22Rv1 (cell line): ENCODE measurements at regions not wholly inside any gene's neighbourhood (a gene's known extent, or its start where the extent isn't known, plus 50 kb on each side); places are given as distances from the start of the nearest gene placed in this dataset.

Experiments used
- ZFX ChIP-seq: fragments of 450-650 bp; IDR thresholded peaks from 2 replicates; pipeline ENCODE4 v1.6.1; 2017; ENCODE audit warnings: antibody characterized with exemption, borderline replicate concordance
- TF ChIP-seq, protein P1 (sequence below): fragments of 450-650 bp; IDR thresholded peaks from 2 replicates; pipeline ENCODE4 v1.5.1; 2017; ENCODE audit warnings: mild to moderate bottlenecking

GRCh38 chr6:76770281-76770680, 693.0 kb downstream of the HTR1B start:
- TF ChIP-seq, protein P1, sequence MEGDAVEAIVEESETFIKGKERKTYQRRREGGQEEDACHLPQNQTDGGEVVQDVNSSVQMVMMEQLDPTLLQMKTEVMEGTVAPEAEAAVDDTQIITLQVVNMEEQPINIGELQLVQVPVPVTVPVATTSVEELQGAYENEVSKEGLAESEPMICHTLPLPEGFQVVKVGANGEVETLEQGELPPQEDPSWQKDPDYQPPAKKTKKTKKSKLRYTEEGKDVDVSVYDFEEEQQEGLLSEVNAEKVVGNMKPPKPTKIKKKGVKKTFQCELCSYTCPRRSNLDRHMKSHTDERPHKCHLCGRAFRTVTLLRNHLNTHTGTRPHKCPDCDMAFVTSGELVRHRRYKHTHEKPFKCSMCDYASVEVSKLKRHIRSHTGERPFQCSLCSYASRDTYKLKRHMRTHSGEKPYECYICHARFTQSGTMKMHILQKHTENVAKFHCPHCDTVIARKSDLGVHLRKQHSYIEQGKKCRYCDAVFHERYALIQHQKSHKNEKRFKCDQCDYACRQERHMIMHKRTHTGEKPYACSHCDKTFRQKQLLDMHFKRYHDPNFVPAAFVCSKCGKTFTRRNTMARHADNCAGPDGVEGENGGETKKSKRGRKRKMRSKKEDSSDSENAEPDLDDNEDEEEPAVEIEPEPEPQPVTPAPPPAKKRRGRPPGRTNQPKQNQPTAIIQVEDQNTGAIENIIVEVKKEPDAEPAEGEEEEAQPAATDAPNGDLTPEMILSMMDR, result no peak
- no peak for TF ChIP-seq ZFX
